Stimulated activated memory B cell treated with anti-CD40 and anti-IgM and Interleukin-4, amounts not matched to agents 10 μg/mL and 1 μg/mL and 100 μg/mL, for 72 hours (primary cell): ENCODE measurements at regions not wholly inside any gene's neighbourhood (a gene's known extent, or its start where the extent isn't known, plus 50 kb on each side); places are given as distances from the start of the nearest gene placed in this dataset.
"Not testable (repeated sequence)": the region's sequence is repeated elsewhere in the genome, so short reads cannot be mapped to it uniquely, and the experiment has no call there.

Experiments
- ATAC-seq: fragments of 150-1000 bp; cut with Tn5 transposase; 2 replicates; pipeline ENCODE4 v1.10.0; 2021
- H3K27ac Mint-ChIP-seq: one replicate; pipeline ENCODE4 v1.8.0; 2022; ENCODE audit warnings: mild to moderate bottlenecking, mixed read lengths
- H3K27me3 Mint-ChIP-seq: one replicate; pipeline ENCODE4 v1.8.0; 2022; ENCODE audit warnings: mixed read lengths
- H3K36me3 Mint-ChIP-seq: one replicate; pipeline ENCODE4 v1.8.0; 2022; ENCODE audit warnings: mixed read lengths
- H3K4me1 Mint-ChIP-seq: one replicate; pipeline ENCODE4 v1.8.0; 2022; ENCODE audit warnings: mixed read lengths
- H3K4me3 Mint-ChIP-seq: one replicate; pipeline ENCODE4 v1.8.0; 2022; ENCODE audit warnings: mild to moderate bottlenecking, moderate library complexity, mixed read lengths
- H3K9me3 Mint-ChIP-seq: one replicate; pipeline ENCODE4 v1.8.0; 2022; ENCODE audit warnings: mixed read lengths

DNA sequence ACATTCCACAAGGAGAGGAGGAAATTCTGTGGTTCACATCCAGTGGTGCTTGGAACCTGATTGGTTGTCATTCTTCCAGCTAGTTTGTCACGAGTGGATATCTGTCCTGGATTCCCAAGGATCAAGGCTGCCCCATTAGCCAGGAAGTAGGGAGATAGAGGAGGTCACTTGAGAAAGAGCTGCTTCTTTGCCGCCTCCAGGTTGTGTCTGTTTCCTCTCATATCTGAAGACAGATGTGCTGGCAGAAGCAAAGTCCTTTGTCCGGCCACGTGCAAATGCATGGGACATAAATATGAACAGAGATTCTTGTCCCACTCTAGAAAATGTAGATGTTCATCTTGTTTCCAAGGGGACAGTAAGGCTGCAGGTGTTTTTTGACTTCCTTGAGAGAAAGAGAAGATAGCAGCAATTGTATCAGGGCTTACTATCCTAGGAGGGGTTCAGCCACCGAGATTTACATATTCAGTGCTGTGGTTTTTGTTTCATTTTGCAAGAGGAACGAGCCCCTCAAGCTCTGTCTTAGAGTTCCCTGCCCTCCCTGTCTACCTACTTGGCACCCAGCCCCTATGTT is 174.4 kb downstream of the RPIA start:
- Mint-ChIP-seq H3K4me3 (peak overlapping the region; percentile 90), H3K27ac (peak overlapping the region; percentile 95), H3K4me1 (peaks cover 32% of the 10 kb centered on the region), H3K27me3 (no peaks in the 10 kb centered on the region), H3K9me3 (no peaks in the 10 kb centered on the region), H3K36me3 (peaks cover 28% of the 10 kb centered on the region)
- peak; percentile 94 for ATAC-seq

- Mint-ChIP-seq H3K4me3 (peak overlapping the region; percentile 90), H3K4me1 (peaks cover 32% of the 10 kb centered on the region), H3K9me3 (no peaks in the 10 kb centered on the region), H3K27me3 (no peaks in the 10 kb centered on the region), H3K27ac (peak overlapping the region; percentile 95), H3K36me3 (peaks cover 19% of the 10 kb centered on the region)
- ATAC-seq = no peak
Measured at GRCh38 chr2:88866756-88867155, 175.3 kb downstream of the RPIA start.

DNA sequence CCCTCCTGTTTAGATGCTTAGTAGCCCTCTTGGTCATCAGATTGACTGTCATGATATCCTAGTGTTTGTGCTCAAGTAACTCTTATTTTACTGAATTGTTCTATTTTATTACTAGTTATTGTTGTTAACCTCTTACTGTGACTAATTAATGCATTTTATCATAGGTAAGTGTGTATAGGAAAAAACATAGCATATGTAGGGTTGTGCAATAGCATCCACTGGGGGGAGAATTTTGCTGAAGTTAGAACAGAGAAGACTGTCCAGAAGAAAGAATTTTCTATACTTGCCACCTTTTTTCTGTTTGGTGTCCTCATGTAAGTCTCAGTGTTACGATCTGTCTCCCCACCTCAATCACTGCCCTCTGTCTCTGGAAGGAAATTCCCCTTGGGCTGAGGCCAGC is 177.4 kb downstream of the RPIA start:
- Mint-ChIP-seq H3K4me3 (peak overlapping the region; percentile 67), H3K27ac (peak overlapping the region; percentile 87), H3K4me1 (peaks cover 32% of the 10 kb centered on the region), H3K9me3 (no peaks in the 10 kb centered on the region), H3K27me3 (no peaks in the 10 kb centered on the region), H3K36me3 (peaks cover 11% of the 10 kb centered on the region)
- no peak for ATAC-seq

DNA sequence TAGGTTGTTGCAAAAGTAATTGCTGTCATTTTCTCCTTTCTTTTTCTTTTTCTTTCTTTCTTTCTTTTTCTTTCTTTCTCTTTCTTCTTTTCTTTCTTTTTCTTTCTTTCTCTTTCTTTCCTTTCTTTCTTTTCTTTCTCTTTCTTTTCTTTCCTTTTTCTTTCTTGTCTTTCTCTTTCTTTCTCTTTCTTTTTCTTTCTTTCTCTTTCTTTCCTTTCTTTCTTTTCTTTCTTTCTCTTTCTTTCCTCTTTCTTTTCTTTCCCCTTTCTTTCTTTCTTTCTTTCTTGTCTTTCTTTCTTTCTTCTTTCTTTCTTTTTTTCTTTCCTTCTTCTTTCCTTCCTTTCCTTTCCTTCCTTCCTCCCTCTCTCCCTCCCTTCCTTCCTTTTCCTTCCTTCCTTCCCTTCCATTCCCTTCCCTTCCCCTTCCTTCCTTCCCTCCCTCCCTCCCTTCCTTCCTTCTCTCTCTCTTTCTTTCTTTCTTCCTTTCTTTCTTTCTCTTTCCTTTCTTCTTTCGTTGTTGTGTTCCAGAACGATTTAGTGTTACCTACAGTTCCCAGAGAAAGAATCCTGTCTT is 178.9 kb downstream of the RPIA start:
- Mint-ChIP-seq H3K27me3 (no peaks in the 10 kb centered on the region), H3K4me1 (peaks cover 32% of the 10 kb centered on the region), H3K9me3 (no peaks in the 10 kb centered on the region), H3K4me3 (peak overlapping the region; percentile 56), H3K27ac (peak overlapping the region; percentile 87), H3K36me3 (no peaks in the 10 kb centered on the region)
- ATAC-seq = no peak

DNA sequence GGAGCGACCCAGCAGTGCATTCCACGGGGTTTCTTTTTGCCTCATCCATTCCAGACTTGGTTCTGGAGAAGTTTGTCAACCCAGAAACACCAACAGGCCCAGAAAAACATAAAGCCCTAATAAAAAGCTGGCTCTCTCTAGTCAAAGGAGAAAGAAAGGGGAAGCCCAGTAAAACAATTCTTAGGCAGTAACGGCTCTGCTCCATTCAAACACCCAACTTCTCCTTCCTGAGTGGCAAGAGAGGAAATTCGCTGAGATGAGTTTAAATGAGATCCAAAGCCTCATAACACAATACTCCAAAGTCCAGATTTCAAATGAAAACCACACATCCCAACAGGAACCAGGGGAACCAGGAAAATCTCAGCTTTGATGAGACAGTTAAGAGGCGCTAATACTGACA is 179.9 kb downstream of the RPIA start:
- Mint-ChIP-seq H3K27ac (peak overlapping the region; percentile 87), H3K4me1 (peaks cover 32% of the 10 kb centered on the region), H3K27me3 (no peaks in the 10 kb centered on the region), H3K4me3 (no peak overlapping the region), H3K9me3 (no peaks in the 10 kb centered on the region), H3K36me3 (no peaks in the 10 kb centered on the region)
- ATAC-seq = no peak

DNA sequence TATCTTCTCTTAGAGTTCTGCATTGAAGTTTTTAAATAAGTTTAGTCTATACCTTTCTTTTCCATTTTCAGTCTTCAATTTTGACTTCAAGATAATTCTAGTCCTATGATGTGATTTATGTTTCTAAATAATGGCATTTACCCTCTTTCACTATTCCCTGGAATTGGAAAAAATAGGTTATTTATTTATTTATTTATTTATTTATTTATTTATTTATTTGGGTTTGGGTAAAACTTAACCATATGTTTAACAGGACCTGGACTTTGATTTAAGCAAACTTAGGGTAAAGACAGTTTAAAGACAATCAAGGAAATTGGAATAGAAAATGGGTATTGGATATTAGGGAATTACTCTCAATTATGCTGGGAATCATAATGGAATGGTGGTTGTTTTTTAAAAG is 182.1 kb downstream of the RPIA start:
- no peak overlapping the region for H3K27ac Mint-ChIP-seq
- H3K9me3 Mint-ChIP-seq = no peaks in the 10 kb centered on the region
- H3K36me3 Mint-ChIP-seq = no peaks in the 10 kb centered on the region
- no peaks in the 10 kb centered on the region for H3K27me3 Mint-ChIP-seq
- no peak for ATAC-seq
- peaks cover 21% of the 10 kb centered on the region for H3K4me1 Mint-ChIP-seq
- H3K4me3 Mint-ChIP-seq = no peak overlapping the region

DNA sequence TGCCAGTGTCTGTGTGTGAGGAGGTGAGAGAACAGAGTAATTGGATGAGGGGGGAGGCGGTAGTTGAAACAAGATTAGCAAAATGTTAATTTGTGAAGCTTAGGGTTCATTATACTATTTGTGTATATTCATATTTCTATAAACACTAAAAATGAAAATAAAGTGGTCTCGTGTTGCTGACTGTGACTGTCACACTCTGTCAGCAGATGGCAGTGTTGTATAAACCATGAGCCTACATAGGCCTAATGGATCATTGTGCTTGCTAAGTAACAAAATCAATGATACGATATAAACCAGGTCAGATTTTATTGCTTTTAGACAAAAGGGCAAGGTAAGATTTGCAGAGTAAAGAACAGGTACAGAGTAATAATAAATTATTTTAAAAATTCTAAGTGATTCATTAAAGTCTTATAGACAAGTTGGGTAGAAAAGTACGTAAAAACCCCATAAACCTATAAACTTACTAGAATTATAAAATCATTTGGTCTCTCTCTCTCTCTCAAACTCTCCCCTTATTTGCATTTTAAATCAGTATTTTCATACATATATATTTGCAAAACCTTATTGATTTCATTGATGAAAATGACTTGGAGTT is 182.7 kb downstream of the RPIA start:
- Mint-ChIP-seq H3K9me3 (no peaks in the 10 kb centered on the region), H3K27ac (no peak overlapping the region), H3K4me3 (no peak overlapping the region), H3K4me1 (peaks cover 17% of the 10 kb centered on the region), H3K36me3 (no peaks in the 10 kb centered on the region), H3K27me3 (no peaks in the 10 kb centered on the region)
- peak; percentile 64 for ATAC-seq

- H3K27me3 Mint-ChIP-seq = no peaks in the 10 kb centered on the region
- no peak overlapping the region for H3K27ac Mint-ChIP-seq
- no peaks in the 10 kb centered on the region for H3K36me3 Mint-ChIP-seq
- no peaks in the 10 kb centered on the region for H3K9me3 Mint-ChIP-seq
- H3K4me1 Mint-ChIP-seq = peaks cover 2% of the 10 kb centered on the region
- no peak for ATAC-seq
- no peak overlapping the region for H3K4me3 Mint-ChIP-seq
Measured at GRCh38 chr2:88875736-88876135, 184.3 kb downstream of the RPIA start.

- H3K27me3 Mint-ChIP-seq = no peaks in the 10 kb centered on the region
- peaks cover 6% of the 10 kb centered on the region for H3K4me1 Mint-ChIP-seq
- no peak overlapping the region for H3K27ac Mint-ChIP-seq
- peak overlapping the region; percentile 74 for H3K4me3 Mint-ChIP-seq
- H3K9me3 Mint-ChIP-seq = no peaks in the 10 kb centered on the region
- peak; percentile 71 for ATAC-seq
- H3K36me3 Mint-ChIP-seq = no peaks in the 10 kb centered on the region
Measured at GRCh38 chr2:88880441-88880953, 189.0 kb downstream of the RPIA start.

GRCh38 chr2:88885275-88885674 is 193.8 kb downstream of the RPIA start:
- peak; percentile 71 for ATAC-seq
- H3K27ac Mint-ChIP-seq = peak overlapping the region; percentile 77
- peaks cover 14% of the 10 kb centered on the region for H3K4me1 Mint-ChIP-seq
- H3K9me3 Mint-ChIP-seq = no peaks in the 10 kb centered on the region
- no peaks in the 10 kb centered on the region for H3K36me3 Mint-ChIP-seq
- H3K4me3 Mint-ChIP-seq = peak overlapping the region; percentile 72
- no peaks in the 10 kb centered on the region for H3K27me3 Mint-ChIP-seq

DNA sequence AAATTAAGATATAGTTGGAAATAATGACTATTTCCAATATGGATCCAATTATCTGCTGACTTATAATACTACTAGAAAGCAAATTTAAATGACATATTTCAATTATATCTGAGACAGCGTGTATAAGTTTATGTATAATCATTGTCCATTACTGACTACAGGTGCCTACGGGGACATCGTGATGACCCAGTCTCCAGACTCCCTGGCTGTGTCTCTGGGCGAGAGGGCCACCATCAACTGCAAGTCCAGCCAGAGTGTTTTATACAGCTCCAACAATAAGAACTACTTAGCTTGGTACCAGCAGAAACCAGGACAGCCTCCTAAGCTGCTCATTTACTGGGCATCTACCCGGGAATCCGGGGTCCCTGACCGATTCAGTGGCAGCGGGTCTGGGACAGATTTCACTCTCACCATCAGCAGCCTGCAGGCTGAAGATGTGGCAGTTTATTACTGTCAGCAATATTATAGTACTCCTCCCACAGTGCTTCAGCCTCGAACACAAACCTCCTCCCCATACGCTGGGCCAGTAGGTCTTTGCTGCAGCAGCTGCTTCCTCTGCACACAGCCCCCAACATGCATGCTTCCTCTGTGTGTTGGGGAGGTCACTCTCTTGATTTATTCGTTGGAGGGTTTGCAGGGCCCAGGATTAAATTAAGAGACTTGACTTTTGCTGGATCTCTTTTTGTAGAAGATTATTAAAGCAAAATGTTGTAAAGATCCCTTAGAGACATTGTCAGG is 194.4 kb downstream of the RPIA start:
- ATAC-seq = peak; percentile 48
- Mint-ChIP-seq H3K4me1 (peaks cover 14% of the 10 kb centered on the region), H3K9me3 (no peaks in the 10 kb centered on the region), H3K4me3 (peak overlapping the region; percentile 72), H3K36me3 (no peaks in the 10 kb centered on the region), H3K27ac (peak overlapping the region; percentile 77), H3K27me3 (no peaks in the 10 kb centered on the region)

DNA sequence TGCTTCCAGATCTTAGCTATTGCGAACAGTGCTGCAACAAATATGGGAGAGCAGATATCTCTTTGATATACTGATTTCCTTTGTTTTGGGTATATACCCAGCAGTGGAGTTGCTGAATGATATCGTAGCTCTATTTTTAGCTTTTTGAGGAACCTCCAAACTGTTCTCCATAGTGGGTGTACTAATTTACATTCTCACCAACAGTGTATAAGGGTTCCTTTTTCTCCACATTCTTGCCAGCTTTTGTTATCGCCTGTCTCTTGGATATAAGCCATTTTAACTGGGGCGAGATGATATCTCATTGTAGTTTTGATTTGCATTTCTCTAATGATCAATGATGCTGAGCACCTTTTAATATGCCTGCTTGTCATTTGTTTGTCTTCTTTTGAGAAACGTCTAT is 196.0 kb downstream of the RPIA start:
- H3K9me3 Mint-ChIP-seq, ATAC-seq, H3K36me3 Mint-ChIP-seq, H3K4me3 Mint-ChIP-seq, H3K27me3 Mint-ChIP-seq: not testable (repeated sequence)
- H3K27ac Mint-ChIP-seq = peak overlapping the region; percentile 48
- peaks cover 14% of the 10 kb centered on the region for H3K4me1 Mint-ChIP-seq

GRCh38 chr2:88892207-88892606 is 200.7 kb downstream of the RPIA start:
- H3K4me3 Mint-ChIP-seq = no peak overlapping the region
- peaks cover 9% of the 10 kb centered on the region for H3K4me1 Mint-ChIP-seq
- H3K27me3 Mint-ChIP-seq = no peaks in the 10 kb centered on the region
- no peaks in the 10 kb centered on the region for H3K36me3 Mint-ChIP-seq
- H3K27ac Mint-ChIP-seq = no peak overlapping the region
- no peak for ATAC-seq
- H3K9me3 Mint-ChIP-seq = no peaks in the 10 kb centered on the region

DNA sequence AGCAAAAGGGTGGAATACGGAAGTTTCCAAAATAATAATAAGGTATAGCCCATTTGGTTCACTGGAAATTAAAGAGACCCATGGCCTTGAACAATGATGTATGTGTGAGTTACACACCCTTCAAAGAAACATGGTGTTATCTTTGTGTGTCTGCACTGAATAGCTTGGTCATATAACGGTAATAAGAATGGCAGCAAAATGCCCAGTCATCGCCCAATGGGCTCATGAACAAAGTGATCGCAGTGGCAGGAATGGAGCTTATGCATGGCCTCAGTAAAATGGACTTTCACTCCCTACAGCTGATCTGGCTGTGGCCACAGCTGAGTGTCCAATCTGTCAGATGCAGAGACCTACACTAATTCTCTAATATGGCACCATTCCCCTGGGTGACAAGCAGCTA is 201.3 kb downstream of the RPIA start:
- Mint-ChIP-seq H3K9me3 (no peaks in the 10 kb centered on the region), H3K4me3 (no peak overlapping the region), H3K27ac (no peak overlapping the region)

DNA sequence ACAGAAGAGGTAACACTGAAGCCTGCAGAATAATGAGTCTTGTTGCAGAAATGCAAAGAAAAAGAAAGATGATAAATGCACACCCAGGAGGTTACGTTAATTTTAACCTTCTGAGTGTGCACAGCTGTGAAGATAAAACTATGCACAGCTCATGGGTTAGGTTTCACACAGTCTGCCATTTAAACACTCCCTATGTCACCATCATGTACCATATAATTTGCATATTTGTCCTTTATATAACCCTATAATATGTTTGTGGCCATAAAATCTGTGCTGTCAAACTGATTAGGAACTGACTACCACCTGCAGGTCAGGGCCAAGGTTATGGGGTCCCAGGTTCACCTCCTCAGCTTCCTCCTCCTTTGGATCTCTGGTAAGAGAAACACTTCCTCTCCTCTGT is 205.5 kb downstream of the RPIA start:
- peaks cover 7% of the 10 kb centered on the region for H3K4me1 Mint-ChIP-seq
- no peaks in the 10 kb centered on the region for H3K36me3 Mint-ChIP-seq
- H3K4me3 Mint-ChIP-seq = no peak overlapping the region
- no peaks in the 10 kb centered on the region for H3K27me3 Mint-ChIP-seq
- ATAC-seq = no peak
- H3K27ac Mint-ChIP-seq = no peak overlapping the region
- no peaks in the 10 kb centered on the region for H3K9me3 Mint-ChIP-seq

More for the DNA sequence above, 201.3 kb downstream of the RPIA start:
- ATAC-seq = no peak
- H3K4me1 Mint-ChIP-seq = peaks cover 5% of the 10 kb centered on the region
- no peaks in the 10 kb centered on the region for H3K27me3 Mint-ChIP-seq
- no peaks in the 10 kb centered on the region for H3K36me3 Mint-ChIP-seq
